ENCODE measurements at regions not wholly inside any gene's neighbourhood (a gene's known extent, or its start where the extent isn't known, plus 50 kb on each side); places are given as distances from the start of the nearest gene placed in this dataset.

GRCh38 chr6:140932909-140933308 is 1199.8 kb upstream of the GJE1 start:
- TF ChIP-seq EZH2 (IDR thresholded peaks at IDR 0.05; ENCODE audit: insufficient read depth, poor library complexity, severe bottlenecking) (no peak), EZH2phosphoT487 (IDR thresholded peaks at IDR 0.05; ENCODE audit: insufficient read depth, low read depth) (no peak)

All from GM23248 (cell line).